Rectal smooth muscle tissue (tissue), 1 donor: ENCODE measurements at regions not wholly inside any gene's neighbourhood (a gene's known extent, or its start where the extent isn't known, plus 50 kb on each side); places are given as distances from the start of the nearest gene placed in this dataset.

ENCODE experiments used
- H3K27ac ChIP-seq: one replicate; pipeline ENCODE4 v1.7.0; 2013; ENCODE audit warnings: low read depth, low read length, inconsistent platforms
- H3K27me3 ChIP-seq: one replicate; pipeline ENCODE4 v1.7.0; 2013; ENCODE audit warnings: low read length; ENCODE audit not compliant: control insufficient read depth, insufficient read depth
- H3K36me3 ChIP-seq: one replicate; pipeline ENCODE4 v1.7.0; 2013; ENCODE audit warnings: low read length; ENCODE audit not compliant: control insufficient read depth, insufficient read depth
- H3K4me1 ChIP-seq: one replicate; pipeline ENCODE4 v1.7.0; 2013; ENCODE audit warnings: low read length; ENCODE audit not compliant: control insufficient read depth, insufficient read depth
- H3K4me3 ChIP-seq: one replicate; pipeline ENCODE4 v1.7.0; 2013; ENCODE audit warnings: low read length
- H3K9ac ChIP-seq: one replicate; pipeline ENCODE4 v1.7.0; 2013; ENCODE audit warnings: low read length

GRCh38 chr11:111081021-111081511 is 164.5 kb upstream of the POU2AF2 start:
- Histone ChIP-seq H3K4me1 (peaks cover 6% of the 10 kb centered on the region), H3K9ac (no peak overlapping the region), H3K27ac (peak overlapping the region; percentile 63), H3K27me3 (no peaks in the 10 kb centered on the region), H3K36me3 (no peaks in the 10 kb centered on the region), H3K4me3 (no peak overlapping the region)

GRCh38 chr11:111077530-111078322 is 167.8 kb upstream of the POU2AF2 start:
- Histone ChIP-seq H3K9ac (no peak overlapping the region), H3K4me1 (peaks cover 6% of the 10 kb centered on the region), H3K4me3 (no peak overlapping the region), H3K36me3 (no peaks in the 10 kb centered on the region), H3K27me3 (no peaks in the 10 kb centered on the region), H3K27ac (no peak overlapping the region)

- Histone ChIP-seq H3K4me1 (no peaks in the 10 kb centered on the region), H3K9ac (no peak overlapping the region), H3K27ac (no peak overlapping the region), H3K36me3 (no peaks in the 10 kb centered on the region), H3K27me3 (no peaks in the 10 kb centered on the region), H3K4me3 (no peak overlapping the region)
Observed at GRCh38 chr11:111069066-111069465, 176.5 kb upstream of the POU2AF2 start.

GRCh38 chr11:111067994-111068393 is 177.5 kb upstream of the POU2AF2 start:
- H3K4me3 ChIP-seq, result no peak overlapping the region
- no peaks in the 10 kb centered on the region for H3K27me3 ChIP-seq
- no peaks in the 10 kb centered on the region for H3K4me1 ChIP-seq
- H3K9ac ChIP-seq, result no peak overlapping the region
- H3K36me3 ChIP-seq, result no peaks in the 10 kb centered on the region
- no peak overlapping the region for H3K27ac ChIP-seq

GRCh38 chr11:111066846-111067245 is 178.7 kb upstream of the POU2AF2 start:
- no peaks in the 10 kb centered on the region for H3K36me3 ChIP-seq
- no peak overlapping the region for H3K27ac ChIP-seq
- no peaks in the 10 kb centered on the region for H3K27me3 ChIP-seq
- no peak overlapping the region for H3K9ac ChIP-seq
- H3K4me1 ChIP-seq, result no peaks in the 10 kb centered on the region
- no peak overlapping the region for H3K4me3 ChIP-seq

GRCh38 chr11:111063726-111064517 is 181.6 kb upstream of the POU2AF2 start:
- Histone ChIP-seq H3K27me3 (no peaks in the 10 kb centered on the region), H3K36me3 (no peaks in the 10 kb centered on the region), H3K4me3 (no peak overlapping the region), H3K4me1 (no peaks in the 10 kb centered on the region), H3K27ac (no peak overlapping the region), H3K9ac (no peak overlapping the region)

- Histone ChIP-seq H3K9ac (no peak overlapping the region), H3K36me3 (no peaks in the 10 kb centered on the region)
Observed at GRCh38 chr11:111062420-111062819, 183.1 kb upstream of the POU2AF2 start.

GRCh38 chr11:111059726-111060125 is 185.8 kb upstream of the POU2AF2 start:
- H3K4me3 ChIP-seq, result no peak overlapping the region
- no peaks in the 10 kb centered on the region for H3K4me1 ChIP-seq
- H3K27ac ChIP-seq, result no peak overlapping the region
- no peak overlapping the region for H3K9ac ChIP-seq
- no peaks in the 10 kb centered on the region for H3K36me3 ChIP-seq
- no peaks in the 10 kb centered on the region for H3K27me3 ChIP-seq

More at GRCh38 chr11:111062420-111062819, 183.1 kb upstream of the POU2AF2 start:
- no peaks in the 10 kb centered on the region for H3K4me1 ChIP-seq
- no peak overlapping the region for H3K27ac ChIP-seq
- H3K4me3 ChIP-seq, result no peak overlapping the region
- no peaks in the 10 kb centered on the region for H3K27me3 ChIP-seq

- H3K27ac ChIP-seq, result no peak overlapping the region
- no peaks in the 10 kb centered on the region for H3K27me3 ChIP-seq
- H3K36me3 ChIP-seq, result no peaks in the 10 kb centered on the region
- H3K4me1 ChIP-seq, result no peaks in the 10 kb centered on the region
- no peak overlapping the region for H3K4me3 ChIP-seq
- H3K9ac ChIP-seq, result no peak overlapping the region
Observed at GRCh38 chr11:111049131-111049530, 196.4 kb upstream of the POU2AF2 start.

GRCh38 chr11:111047374-111047773 is 198.2 kb upstream of the POU2AF2 start:
- Histone ChIP-seq H3K4me1 (no peaks in the 10 kb centered on the region), H3K27ac (no peak overlapping the region), H3K9ac (no peak overlapping the region), H3K4me3 (no peak overlapping the region), H3K27me3 (no peaks in the 10 kb centered on the region), H3K36me3 (no peaks in the 10 kb centered on the region)

- no peak overlapping the region for H3K4me3 ChIP-seq
- H3K27ac ChIP-seq, result no peak overlapping the region
- H3K27me3 ChIP-seq, result no peaks in the 10 kb centered on the region
- no peaks in the 10 kb centered on the region for H3K36me3 ChIP-seq
- no peaks in the 10 kb centered on the region for H3K4me1 ChIP-seq
- H3K9ac ChIP-seq, result no peak overlapping the region
Observed at GRCh38 chr11:111046291-111046690, 199.2 kb upstream of the POU2AF2 start.

- no peak overlapping the region for H3K27ac ChIP-seq
- H3K36me3 ChIP-seq, result no peaks in the 10 kb centered on the region
- H3K4me3 ChIP-seq, result no peak overlapping the region
- no peaks in the 10 kb centered on the region for H3K4me1 ChIP-seq
- no peak overlapping the region for H3K9ac ChIP-seq
- no peaks in the 10 kb centered on the region for H3K27me3 ChIP-seq
Observed at GRCh38 chr11:111045874-111046273, 199.7 kb upstream of the POU2AF2 start.
